BJ (cell line): ENCODE measurements at regions not wholly inside any gene's neighbourhood (a gene's known extent, or its start where the extent isn't known, plus 50 kb on each side); places are given as distances from the start of the nearest gene placed in this dataset.

ENCODE experiments used
- CTCF ChIA-PET: fragments of 350-600 bp; formaldehyde crosslinking; extraction: SDS; loops from one replicate; lab custom pipeline; 2021; ENCODE audit warnings: antibody characterized with exemption, inconsistent platforms; lab: Yijun Ruan, JAX
- POLR2A ChIA-PET: fragments of 300-600 bp; sonication (Branson Sonifier 250); formaldehyde crosslinking; extraction: SDS; loops from one replicate; lab custom pipeline; 2021; ENCODE audit warnings: antibody characterized with exemption; lab: Charles Lee
- DNase-seq: peaks from one replicate; pipeline ENCODE4 v3.0.0-alpha.2; 2011; ENCODE audit warnings: low read depth
- H3K27me3 ChIP-seq: 2 replicates; pipeline ENCODE4 v1.6.0; 2011; ENCODE audit warnings: low read length; ENCODE audit not compliant: control insufficient read depth, insufficient read depth
- H3K36me3 ChIP-seq: 2 replicates; pipeline ENCODE4 v1.5.1; 2011; ENCODE audit warnings: low read length; ENCODE audit not compliant: control insufficient read depth, insufficient read depth
- H3K4me3 ChIP-seq: 2 replicates; pipeline ENCODE4 v1.5.1; 2011; ENCODE audit warnings: low read depth, mild to moderate bottlenecking, control low read depth, low read length
- CTCF ChIP-seq: IDR thresholded peaks from 2 replicates; pipeline ENCODE4 v1.5.1; 2011; ENCODE audit warnings: low read depth, mild to moderate bottlenecking, control low read depth, inconsistent platforms, low read length, moderate library complexity; ENCODE audit not compliant: insufficient read depth

DNA sequence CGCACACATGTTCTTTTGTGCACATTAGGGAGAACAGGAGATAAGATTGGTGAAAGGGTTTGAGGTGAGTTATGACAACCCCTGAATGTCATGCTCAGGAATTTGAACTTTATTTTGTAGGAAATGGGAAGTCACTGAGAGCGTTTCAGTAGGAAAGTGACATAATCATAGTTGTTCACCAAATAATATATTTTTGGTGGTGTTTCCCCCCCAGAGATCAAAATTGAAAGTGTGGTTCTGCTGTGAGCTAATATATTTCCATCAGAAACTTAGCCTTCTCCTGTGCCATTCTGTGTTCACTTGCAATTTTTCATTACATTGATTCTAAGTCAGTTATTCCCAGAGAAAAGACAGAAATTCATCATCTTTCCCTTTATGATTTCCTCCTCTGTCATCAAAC, 64.1 kb upstream of the RCN1 start:
- Histone ChIP-seq H3K27me3 (peaks cover 4% of the 10 kb centered on the region), H3K36me3 (no peaks in the 10 kb centered on the region), H3K4me3 (no peak overlapping the region)
- DNase-seq, result no peak
- CTCF ChIA-PET, result interaction anchor here (1.7 to 2.0 kb wide), 2 partner anchors 20 to 149 kb away, joined by 3 to 6 read pairs; no protein-coding TSS in a partner anchor
- TF ChIP-seq CTCF, result no peak
- POLR2A ChIA-PET, result no interaction called here

- Histone ChIP-seq H3K36me3 (no peaks in the 10 kb centered on the region), H3K27me3 (peaks cover 4% of the 10 kb centered on the region), H3K4me3 (no peak overlapping the region)
- TF ChIP-seq CTCF, result no peak
- POLR2A ChIA-PET, result no interaction called here
- DNase-seq, result no peak
- CTCF ChIA-PET, result interaction anchor here (0.6 to 2.0 kb wide), 4 partner anchors 14 to 684 kb away, joined by 3 to 6 read pairs (median 3); no protein-coding TSS in a partner anchor
Observed at GRCh38 chr11:32024948-32025347, 65.9 kb upstream of the RCN1 start.

- Histone ChIP-seq H3K4me3 (no peak overlapping the region), H3K36me3 (no peaks in the 10 kb centered on the region), H3K27me3 (peaks cover 4% of the 10 kb centered on the region)
- ChIA-PET CTCF (interaction anchor here (0.8 kb wide), 1 partner anchor 30 kb away, joined by 3 read pairs; no protein-coding TSS in a partner anchor), POLR2A (no interaction called here)
- no peak for TF ChIP-seq CTCF
- no peak for DNase-seq
Observed at GRCh38 chr11:32023370-32024305, 67.2 kb upstream of the RCN1 start.

DNA sequence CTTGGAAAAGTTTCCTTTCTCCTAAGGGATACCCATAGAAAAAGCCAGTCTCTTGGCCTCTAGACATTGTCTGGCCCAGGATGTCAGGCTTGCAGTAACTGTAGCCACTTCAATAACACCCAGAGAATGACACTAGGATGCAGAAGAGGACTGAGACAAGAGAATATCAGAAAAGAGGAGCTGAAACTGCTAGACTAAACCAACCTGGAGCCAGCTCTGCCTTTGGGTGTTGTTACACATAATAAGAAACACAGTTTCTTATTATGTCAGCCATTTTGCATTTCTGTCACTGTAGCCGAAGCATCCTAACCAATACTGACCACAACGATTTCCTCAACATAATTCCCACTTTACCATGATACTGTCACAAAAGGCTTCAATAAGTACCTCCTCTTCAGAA, 72.2 kb upstream of the RCN1 start:
- Histone ChIP-seq H3K36me3 (no peaks in the 10 kb centered on the region), H3K27me3 (peaks cover 12% of the 10 kb centered on the region), H3K4me3 (no peak overlapping the region)
- POLR2A ChIA-PET, result no interaction called here
- CTCF ChIA-PET, result interaction anchor here (0.6 kb wide), 1 partner anchor 10 kb away, joined by 3 read pairs; no protein-coding TSS in a partner anchor
- no peak for DNase-seq
- no peak for TF ChIP-seq CTCF

GRCh38 chr11:32016111-32016510, 74.8 kb upstream of the RCN1 start:
- ChIA-PET CTCF (interaction anchor here (1.6 to 2.0 kb wide), 2 partner anchors 9 to 11 kb away, joined by 5 to 11 read pairs; no protein-coding TSS in a partner anchor), POLR2A (interaction anchor here (0.6 kb wide), 1 partner anchor 81 kb away, joined by 4 read pairs; no protein-coding TSS in a partner anchor)
- no peak for TF ChIP-seq CTCF
- Histone ChIP-seq H3K27me3 (peaks cover 14% of the 10 kb centered on the region), H3K36me3 (no peaks in the 10 kb centered on the region), H3K4me3 (no peak overlapping the region)
- DNase-seq, result no peak
